ENCODE measurements at regions not wholly inside any gene's neighbourhood (a gene's known extent, or its start where the extent isn't known, plus 50 kb on each side); places are given as distances from the start of the nearest gene placed in this dataset.

DNA sequence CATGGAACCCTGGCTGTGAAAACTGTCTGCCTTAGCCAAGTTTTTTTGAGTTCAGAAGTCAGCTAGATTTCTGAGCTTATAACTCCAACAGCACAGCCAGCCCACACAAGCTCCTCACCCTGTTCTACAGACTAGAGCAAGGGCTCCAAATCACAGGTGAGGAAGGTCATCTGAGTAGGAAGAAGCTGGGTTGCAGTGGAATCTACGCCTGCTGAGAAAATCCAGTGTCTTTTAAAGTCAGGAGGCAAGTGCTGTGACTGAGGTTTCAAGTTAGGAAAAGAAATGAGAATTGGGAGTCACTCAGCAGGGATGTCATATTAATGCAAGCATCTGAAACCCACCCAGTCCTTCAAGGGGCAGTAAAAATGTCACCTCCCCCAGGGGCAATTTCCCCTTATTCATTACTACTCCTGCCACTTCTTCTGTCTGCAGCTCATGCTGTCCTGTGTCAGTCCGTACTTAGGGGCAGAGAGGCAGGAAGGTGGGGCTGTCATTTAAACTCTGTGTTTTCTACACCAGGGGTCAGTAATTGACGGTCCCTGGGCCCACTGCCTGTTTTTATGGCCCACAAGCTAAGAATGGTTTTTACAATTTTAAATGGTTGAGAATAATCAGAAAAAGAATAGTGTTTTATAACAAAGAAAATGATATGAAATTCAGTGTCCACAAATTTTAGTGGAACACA lies 551.1 kb downstream of the BCL11A start:
- TF ChIP-seq POLR2AphosphoS5 (IDR thresholded peaks at IDR 0.05; ENCODE audit: low read depth, low read length) = no peak
- TF ChIP-seq, protein P1, sequence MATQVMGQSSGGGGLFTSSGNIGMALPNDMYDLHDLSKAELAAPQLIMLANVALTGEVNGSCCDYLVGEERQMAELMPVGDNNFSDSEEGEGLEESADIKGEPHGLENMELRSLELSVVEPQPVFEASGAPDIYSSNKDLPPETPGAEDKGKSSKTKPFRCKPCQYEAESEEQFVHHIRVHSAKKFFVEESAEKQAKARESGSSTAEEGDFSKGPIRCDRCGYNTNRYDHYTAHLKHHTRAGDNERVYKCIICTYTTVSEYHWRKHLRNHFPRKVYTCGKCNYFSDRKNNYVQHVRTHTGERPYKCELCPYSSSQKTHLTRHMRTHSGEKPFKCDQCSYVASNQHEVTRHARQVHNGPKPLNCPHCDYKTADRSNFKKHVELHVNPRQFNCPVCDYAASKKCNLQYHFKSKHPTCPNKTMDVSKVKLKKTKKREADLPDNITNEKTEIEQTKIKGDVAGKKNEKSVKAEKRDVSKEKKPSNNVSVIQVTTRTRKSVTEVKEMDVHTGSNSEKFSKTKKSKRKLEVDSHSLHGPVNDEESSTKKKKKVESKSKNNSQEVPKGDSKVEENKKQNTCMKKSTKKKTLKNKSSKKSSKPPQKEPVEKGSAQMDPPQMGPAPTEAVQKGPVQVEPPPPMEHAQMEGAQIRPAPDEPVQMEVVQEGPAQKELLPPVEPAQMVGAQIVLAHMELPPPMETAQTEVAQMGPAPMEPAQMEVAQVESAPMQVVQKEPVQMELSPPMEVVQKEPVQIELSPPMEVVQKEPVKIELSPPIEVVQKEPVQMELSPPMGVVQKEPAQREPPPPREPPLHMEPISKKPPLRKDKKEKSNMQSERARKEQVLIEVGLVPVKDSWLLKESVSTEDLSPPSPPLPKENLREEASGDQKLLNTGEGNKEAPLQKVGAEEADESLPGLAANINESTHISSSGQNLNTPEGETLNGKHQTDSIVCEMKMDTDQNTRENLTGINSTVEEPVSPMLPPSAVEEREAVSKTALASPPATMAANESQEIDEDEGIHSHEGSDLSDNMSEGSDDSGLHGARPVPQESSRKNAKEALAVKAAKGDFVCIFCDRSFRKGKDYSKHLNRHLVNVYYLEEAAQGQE (IDR thresholded peaks at IDR 0.05; ENCODE audit: insufficient read depth in 1 of 2, low read depth in 2 of 2, low read length in 1 of 2) = no peak
